Lower lobe of right lung (tissue), 2 donors: ENCODE measurements at regions not wholly inside any gene's neighbourhood (a gene's known extent, or its start where the extent isn't known, plus 50 kb on each side); places are given as distances from the start of the nearest gene placed in this dataset.

Experiments
- ATAC-seq, 2 donors: fragments of 200-7000 bp; cut with Tn5 transposase; one replicate each; pipeline ENCODE4 v1.9.1; 2020 to 2022; ENCODE audit warnings: mild to moderate bottlenecking in 2 of 2, moderate library complexity in 2 of 2
- DNase-seq: peaks from one replicate; pipeline ENCODE4 v3.0.0-alpha.2; 2020
- H3K27ac ChIP-seq: fragments of 200-600 bp; one replicate; pipeline ENCODE4 v1.8.0; 2022
- H3K27me3 ChIP-seq: fragments of 200-600 bp; one replicate; pipeline ENCODE4 v1.8.0; 2022; ENCODE audit warnings: low read depth
- H3K36me3 ChIP-seq: fragments of 200-600 bp; one replicate; pipeline ENCODE4 v1.8.0; 2022; ENCODE audit warnings: mild to moderate bottlenecking
- H3K4me1 ChIP-seq: fragments of 200-600 bp; one replicate; pipeline ENCODE4 v1.8.0; 2022
- H3K4me3 ChIP-seq: fragments of 200-600 bp; one replicate; pipeline ENCODE4 v1.8.0; 2022; ENCODE audit warnings: mild to moderate bottlenecking
- H3K9me3 ChIP-seq: fragments of 200-600 bp; one replicate; pipeline ENCODE4 v1.8.0; 2022
- CTCF ChIP-seq: fragments of 200-600 bp; IDR thresholded peaks from one replicate; pipeline ENCODE4 v1.8.0; 2022; ENCODE audit warnings: antibody characterized with exemption, mild to moderate bottlenecking
- intact Hi-C: fragments of 100-400 bp; cut with DNase I; formaldehyde crosslinking; loops from one replicate; pipeline ENCODE4 v1.11.0; 2022
- donor health status: DM: no; HTN: yes; CAD: no; lungs with severe emphysema.

- Histone ChIP-seq H3K27me3 (no peaks in the 10 kb centered on the region), H3K4me1 (peaks cover 40% of the 10 kb centered on the region), H3K4me3 (no peak overlapping the region), H3K36me3 (peaks cover 41% of the 10 kb centered on the region), H3K27ac (no peak overlapping the region), H3K9me3 (no peaks in the 10 kb centered on the region)
- no peak for ATAC-seq
- no peak for DNase-seq
- intact Hi-C loops, result no loop called here
- no peak for TF ChIP-seq CTCF
Measured at GRCh38 chr7:131047651-131048304, 279.9 kb upstream of the MKLN1 start.

DNA sequence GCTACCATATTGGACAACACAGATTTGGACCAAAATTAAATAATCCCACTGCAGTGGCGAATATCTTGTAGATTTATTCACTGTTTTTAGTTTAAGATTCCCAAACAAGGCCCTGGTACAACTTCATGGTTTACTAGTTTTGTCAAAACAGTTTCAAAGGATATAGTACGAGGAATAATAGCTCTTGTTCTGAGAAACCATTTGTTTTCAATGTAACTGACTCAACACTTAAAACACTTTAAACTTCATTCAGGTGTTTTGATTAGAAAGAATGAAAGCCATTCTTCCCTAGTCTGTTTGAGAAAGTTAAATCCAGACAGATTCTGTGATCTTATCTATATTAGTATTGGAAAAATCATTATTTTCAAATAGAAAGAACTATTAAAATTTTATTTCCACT is 276.4 kb upstream of the MKLN1 start:
- Histone ChIP-seq H3K4me3 (no peak overlapping the region), H3K4me1 (peaks cover 69% of the 10 kb centered on the region), H3K9me3 (no peaks in the 10 kb centered on the region), H3K27ac (no peak overlapping the region), H3K27me3 (no peaks in the 10 kb centered on the region), H3K36me3 (peaks cover 31% of the 10 kb centered on the region)
- intact Hi-C loops, result no loop called here
- ATAC-seq (no peak), DNase-seq (no peak)
- no peak for TF ChIP-seq CTCF

DNA sequence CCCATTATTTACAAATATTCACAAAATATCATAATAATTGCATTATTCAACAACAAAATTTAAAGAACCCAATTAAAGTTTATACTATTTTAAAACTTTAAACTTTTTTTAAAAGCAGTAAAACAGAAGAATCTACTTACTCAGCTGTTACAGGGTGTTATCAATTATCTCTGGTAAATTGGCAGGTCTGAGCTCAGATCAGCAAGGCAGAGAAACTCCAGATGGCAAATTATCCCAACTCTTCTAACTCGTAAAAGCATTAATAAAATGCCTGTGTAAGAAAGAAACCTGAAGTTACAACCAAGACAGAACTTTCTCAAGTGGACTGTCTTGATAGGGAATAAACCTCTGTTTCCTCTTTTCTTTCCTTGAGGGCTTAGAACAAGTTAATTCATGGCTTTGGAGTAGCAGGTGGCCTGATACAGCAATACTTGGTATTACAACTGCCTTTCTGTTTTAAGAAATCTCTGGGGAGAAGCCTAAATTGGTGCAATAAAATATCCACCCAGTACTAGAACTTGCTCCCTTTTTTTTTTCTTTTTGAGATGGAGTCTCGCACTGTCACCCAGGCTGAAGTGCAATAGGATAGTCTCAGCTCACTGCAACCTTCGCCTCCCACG is 275.3 kb upstream of the MKLN1 start:
- DNase-seq (no peak), ATAC-seq (no peak)
- intact Hi-C loops, result no loop called here
- Histone ChIP-seq H3K4me1 (peaks cover 80% of the 10 kb centered on the region), H3K27ac (no peak overlapping the region), H3K27me3 (no peaks in the 10 kb centered on the region), H3K9me3 (no peaks in the 10 kb centered on the region), H3K36me3 (peaks cover 31% of the 10 kb centered on the region), H3K4me3 (no peak overlapping the region)
- TF ChIP-seq CTCF, result no peak

DNA sequence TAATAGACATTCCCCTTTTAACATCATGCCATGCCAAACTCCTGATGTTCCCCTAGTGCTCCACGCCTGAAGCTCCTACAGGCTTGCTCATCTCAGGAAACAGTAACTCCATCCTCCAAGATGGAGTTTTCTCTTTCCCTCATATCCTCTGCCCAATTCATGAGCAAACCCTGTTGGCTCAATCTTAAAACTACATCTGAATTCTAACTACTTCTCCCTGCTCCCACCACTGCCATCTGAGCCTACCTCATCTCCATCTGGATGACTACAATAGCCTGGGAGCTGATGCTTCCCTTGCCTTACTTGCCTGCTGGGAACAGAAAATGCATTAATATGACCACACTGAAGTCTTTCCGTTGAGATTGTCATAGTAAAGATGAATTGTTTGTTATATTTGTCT is 271.7 kb upstream of the MKLN1 start:
- H3K9me3 ChIP-seq, result no peaks in the 10 kb centered on the region
- peaks cover 77% of the 10 kb centered on the region for H3K4me1 ChIP-seq
- intact Hi-C loops, result no loop called here
- ATAC-seq (no peak), DNase-seq (no peak)
- H3K27ac ChIP-seq, result peak overlapping the region; percentile 79
- H3K36me3 ChIP-seq, result peaks cover 14% of the 10 kb centered on the region
- no peak overlapping the region for H3K4me3 ChIP-seq
- no peaks in the 10 kb centered on the region for H3K27me3 ChIP-seq
- no peak for TF ChIP-seq CTCF

- no peaks in the 10 kb centered on the region for H3K9me3 ChIP-seq
- peaks cover 6% of the 10 kb centered on the region for H3K36me3 ChIP-seq
- H3K4me1 ChIP-seq, result peaks cover 81% of the 10 kb centered on the region
- intact Hi-C loops, result no loop called here
- H3K4me3 ChIP-seq, result peak overlapping the region; percentile 3
- TF ChIP-seq CTCF, result no peak
- H3K27ac ChIP-seq, result peak overlapping the region; percentile 79
- H3K27me3 ChIP-seq, result no peaks in the 10 kb centered on the region
- DNase-seq, result no peak
- peak; percentile 79 to 81 for ATAC-seq
Measured at GRCh38 chr7:131057015-131057793, 270.5 kb upstream of the MKLN1 start.
